ENCODE measurements at regions not wholly inside any gene's neighbourhood (a gene's known extent, or its start where the extent isn't known, plus 50 kb on each side); places are given as distances from the start of the nearest gene placed in this dataset.

- no peak overlapping the region for H4K5ac ChIP-seq (ENCODE audit: low read length)
- no peaks in the 10 kb centered on the region for H3K36me3 ChIP-seq (ENCODE audit: control insufficient read depth, insufficient read depth, low read length)
- H3K9ac ChIP-seq (ENCODE audit: low read length), result no peak overlapping the region
- WGBS (ENCODE audit: extremely low coverage, insufficient coverage, low lambda C conversion rate), result no CpG with 5 or more reads among the region's 22 CpGs
- no peak overlapping the region for H4K8ac ChIP-seq (ENCODE audit: low read depth, low read length)
- H3K79me2 ChIP-seq (ENCODE audit: control insufficient read depth, insufficient read depth, low read length), result no peaks in the 10 kb centered on the region
- no peak overlapping the region for H2BK120ac ChIP-seq (ENCODE audit: low read depth, low read length)
- no peak overlapping the region for H3K56ac ChIP-seq (ENCODE audit: low read length)
- no peak overlapping the region for H3K4me2 ChIP-seq (ENCODE audit: low read length)
- no peak for DNase-seq
- H2AK5ac ChIP-seq (ENCODE audit: low read length), result no peak overlapping the region
- no peak overlapping the region for H3K18ac ChIP-seq (ENCODE audit: low read length)
- no peak overlapping the region for H3K4me3 ChIP-seq (ENCODE audit: low read length)
- H2BK5ac ChIP-seq (ENCODE audit: low read length), result no peak overlapping the region
- no peaks in the 10 kb centered on the region for H3K27me3 ChIP-seq (ENCODE audit: insufficient read depth, low read length, poor library complexity)
- H3K27ac ChIP-seq (ENCODE audit: low read depth, low read length), result no peak overlapping the region
- no peaks in the 10 kb centered on the region for H3K79me1 ChIP-seq (ENCODE audit: low read length)
- no peak overlapping the region for H3K4ac ChIP-seq (ENCODE audit: low read depth, low read length)
- H2BK15ac ChIP-seq (replicated peaks; ENCODE audit: low read depth), result no peak overlapping the region
- H3K23ac ChIP-seq (ENCODE audit: low read length), result no peak overlapping the region
- H3K4me1 ChIP-seq (ENCODE audit: control insufficient read depth, low read depth, low read length), result no peaks in the 10 kb centered on the region
These were observed 505.9 kb downstream of the EIPR1 start for GRCh38 chr2:2871480-2872308.

- H3K9ac ChIP-seq (ENCODE audit: low read length), result no peak overlapping the region
- no peak overlapping the region for H3K4me2 ChIP-seq (ENCODE audit: low read length)
- no peak overlapping the region for H2BK120ac ChIP-seq (ENCODE audit: low read depth, low read length)
- no peak overlapping the region for H3K23ac ChIP-seq (ENCODE audit: low read length)
- no peak overlapping the region for H4K8ac ChIP-seq (ENCODE audit: low read depth, low read length)
- H3K79me1 ChIP-seq (ENCODE audit: low read length), result no peaks in the 10 kb centered on the region
- H2BK5ac ChIP-seq (ENCODE audit: low read length), result no peak overlapping the region
- H3K4ac ChIP-seq (ENCODE audit: low read depth, low read length), result no peak overlapping the region
- no peak overlapping the region for H4K5ac ChIP-seq (ENCODE audit: low read length)
- H3K27me3 ChIP-seq (ENCODE audit: insufficient read depth, low read length, poor library complexity), result no peaks in the 10 kb centered on the region
- DNase-seq, result no peak
- H3K4me3 ChIP-seq (ENCODE audit: low read length), result no peak overlapping the region
- H3K4me1 ChIP-seq (ENCODE audit: control insufficient read depth, low read depth, low read length), result no peaks in the 10 kb centered on the region
- H3K56ac ChIP-seq (ENCODE audit: low read length), result no peak overlapping the region
- H3K27ac ChIP-seq (ENCODE audit: low read depth, low read length), result no peak overlapping the region
- WGBS (ENCODE audit: extremely low coverage, insufficient coverage, low lambda C conversion rate), result no CpG with 5 or more reads among the region's 5 CpGs
- no peaks in the 10 kb centered on the region for H3K79me2 ChIP-seq (ENCODE audit: control insufficient read depth, insufficient read depth, low read length)
- H3K18ac ChIP-seq (ENCODE audit: low read length), result no peak overlapping the region
- no peak overlapping the region for H2AK5ac ChIP-seq (ENCODE audit: low read length)
- no peaks in the 10 kb centered on the region for H3K36me3 ChIP-seq (ENCODE audit: control insufficient read depth, insufficient read depth, low read length)
- H2BK15ac ChIP-seq (replicated peaks; ENCODE audit: low read depth), result no peak overlapping the region
These were observed 507.5 kb downstream of the EIPR1 start for GRCh38 chr2:2870106-2870505.

GRCh38 chr2:2869553-2869952 lies 508.1 kb downstream of the EIPR1 start:
- no peak overlapping the region for H3K18ac ChIP-seq (ENCODE audit: low read length)
- no peak overlapping the region for H2BK120ac ChIP-seq (ENCODE audit: low read depth, low read length)
- no peak overlapping the region for H4K5ac ChIP-seq (ENCODE audit: low read length)
- H2AK5ac ChIP-seq (ENCODE audit: low read length), result no peak overlapping the region
- H3K4ac ChIP-seq (ENCODE audit: low read depth, low read length), result no peak overlapping the region
- no peak overlapping the region for H3K27ac ChIP-seq (ENCODE audit: low read depth, low read length)
- H3K4me2 ChIP-seq (ENCODE audit: low read length), result no peak overlapping the region
- H2BK5ac ChIP-seq (ENCODE audit: low read length), result no peak overlapping the region
- H3K27me3 ChIP-seq (ENCODE audit: insufficient read depth, low read length, poor library complexity), result no peaks in the 10 kb centered on the region
- no CpG with 5 or more reads among the region's 9 CpGs for WGBS (ENCODE audit: extremely low coverage, insufficient coverage, low lambda C conversion rate)
- no peak overlapping the region for H3K9ac ChIP-seq (ENCODE audit: low read length)
- DNase-seq, result no peak
- no peaks in the 10 kb centered on the region for H3K79me1 ChIP-seq (ENCODE audit: low read length)
- H3K36me3 ChIP-seq (ENCODE audit: control insufficient read depth, insufficient read depth, low read length), result no peaks in the 10 kb centered on the region
- H3K4me3 ChIP-seq (ENCODE audit: low read length), result no peak overlapping the region
- no peak overlapping the region for H3K56ac ChIP-seq (ENCODE audit: low read length)
- H3K4me1 ChIP-seq (ENCODE audit: control insufficient read depth, low read depth, low read length), result no peaks in the 10 kb centered on the region
- H3K23ac ChIP-seq (ENCODE audit: low read length), result no peak overlapping the region
- H2BK15ac ChIP-seq (replicated peaks; ENCODE audit: low read depth), result no peak overlapping the region
- no peak overlapping the region for H4K8ac ChIP-seq (ENCODE audit: low read depth, low read length)
- no peaks in the 10 kb centered on the region for H3K79me2 ChIP-seq (ENCODE audit: control insufficient read depth, insufficient read depth, low read length)

GRCh38 chr2:2868085-2868484 lies 509.5 kb downstream of the EIPR1 start:
- Histone ChIP-seq H3K27ac (ENCODE audit: low read depth, low read length) (no peak overlapping the region), H2BK5ac (ENCODE audit: low read length) (no peak overlapping the region), H3K36me3 (ENCODE audit: control insufficient read depth, insufficient read depth, low read length) (no peaks in the 10 kb centered on the region), H4K8ac (ENCODE audit: low read depth, low read length) (no peak overlapping the region), H3K23ac (ENCODE audit: low read length) (no peak overlapping the region), H3K9ac (ENCODE audit: low read length) (no peak overlapping the region), H3K4me2 (ENCODE audit: low read length) (no peak overlapping the region), H2BK15ac (replicated peaks; ENCODE audit: low read depth) (no peak overlapping the region), H3K56ac (ENCODE audit: low read length) (no peak overlapping the region), H3K4me3 (ENCODE audit: low read length) (no peak overlapping the region), H2BK120ac (ENCODE audit: low read depth, low read length) (no peak overlapping the region), H3K79me1 (ENCODE audit: low read length) (no peaks in the 10 kb centered on the region), H3K18ac (ENCODE audit: low read length) (no peak overlapping the region), H2AK5ac (ENCODE audit: low read length) (no peak overlapping the region), H3K4me1 (ENCODE audit: control insufficient read depth, low read depth, low read length) (no peaks in the 10 kb centered on the region), H3K4ac (ENCODE audit: low read depth, low read length) (no peak overlapping the region), H3K27me3 (ENCODE audit: insufficient read depth, low read length, poor library complexity) (no peaks in the 10 kb centered on the region), H4K5ac (ENCODE audit: low read length) (no peak overlapping the region), H3K79me2 (ENCODE audit: control insufficient read depth, insufficient read depth, low read length) (no peaks in the 10 kb centered on the region)
- no CpG with 5 or more reads among the region's 9 CpGs for WGBS (ENCODE audit: extremely low coverage, insufficient coverage, low lambda C conversion rate)
- no peak for DNase-seq

- Histone ChIP-seq H2BK15ac (replicated peaks; ENCODE audit: low read depth) (no peak overlapping the region), H3K36me3 (ENCODE audit: control insufficient read depth, insufficient read depth, low read length) (no peaks in the 10 kb centered on the region), H4K5ac (ENCODE audit: low read length) (no peak overlapping the region), H3K4ac (ENCODE audit: low read depth, low read length) (no peak overlapping the region), H3K4me1 (ENCODE audit: control insufficient read depth, low read depth, low read length) (no peaks in the 10 kb centered on the region), H3K56ac (ENCODE audit: low read length) (no peak overlapping the region), H2AK5ac (ENCODE audit: low read length) (no peak overlapping the region), H4K8ac (ENCODE audit: low read depth, low read length) (no peak overlapping the region), H3K4me2 (ENCODE audit: low read length) (no peak overlapping the region), H3K23ac (ENCODE audit: low read length) (no peak overlapping the region), H3K4me3 (ENCODE audit: low read length) (no peak overlapping the region), H3K79me1 (ENCODE audit: low read length) (no peaks in the 10 kb centered on the region), H3K27me3 (ENCODE audit: insufficient read depth, low read length, poor library complexity) (no peaks in the 10 kb centered on the region), H3K18ac (ENCODE audit: low read length) (no peak overlapping the region), H3K79me2 (ENCODE audit: control insufficient read depth, insufficient read depth, low read length) (no peaks in the 10 kb centered on the region), H2BK120ac (ENCODE audit: low read depth, low read length) (no peak overlapping the region), H3K9ac (ENCODE audit: low read length) (no peak overlapping the region), H3K27ac (ENCODE audit: low read depth, low read length) (no peak overlapping the region), H2BK5ac (ENCODE audit: low read length) (no peak overlapping the region)
- DNase-seq, result no peak
- no CpG with 5 or more reads among the region's 18 CpGs for WGBS (ENCODE audit: extremely low coverage, insufficient coverage, low lambda C conversion rate)
These were observed 510.1 kb downstream of the EIPR1 start for GRCh38 chr2:2867397-2867979.

All from mesendoderm (in vitro differentiated cells).